Progenitor cell of endocrine pancreas (in vitro differentiated cells): ENCODE measurements at regions not wholly inside any gene's neighbourhood (a gene's known extent, or its start where the extent isn't known, plus 50 kb on each side); places are given as distances from the start of the nearest gene placed in this dataset.

Experiments used
- DNase-seq: peaks from one replicate; pipeline ENCODE4 v3.0.0; 2021; ENCODE audit warnings: low spot score; ENCODE audit not compliant: unreplicated experiment
- H3K27ac Mint-ChIP-seq: 2 replicates; pipeline ENCODE4 v1.8.0; 2021; ENCODE audit warnings: mild to moderate bottlenecking, moderate library complexity, mixed read lengths
- H3K27me3 Mint-ChIP-seq: 2 replicates; pipeline ENCODE4 v1.8.0; 2021; ENCODE audit warnings: mixed read lengths
- H3K36me3 Mint-ChIP-seq: 2 replicates; pipeline ENCODE4 v1.8.0; 2022; ENCODE audit warnings: mixed read lengths; ENCODE audit not compliant: insufficient read depth
- H3K4me1 Mint-ChIP-seq: 2 replicates; pipeline ENCODE4 v1.8.0; 2021; ENCODE audit warnings: low read depth, mixed read lengths
- H3K4me3 Mint-ChIP-seq: 2 replicates; pipeline ENCODE4 v1.8.0; 2021; ENCODE audit warnings: low read depth, mild to moderate bottlenecking, moderate library complexity, mixed read lengths
- H3K9me3 Mint-ChIP-seq: 2 replicates; pipeline ENCODE4 v1.8.0; 2021; ENCODE audit warnings: low read depth, mixed read lengths
- CTCF ChIP-seq: fragments of 200-600 bp; sonication (generic); IDR thresholded peaks from one replicate; pipeline ENCODE4 v1.5.0; 2021; ENCODE audit warnings: antibody characterized with exemption, mild to moderate bottlenecking; ENCODE audit not compliant: unreplicated experiment

GRCh38 chr2:106695919-106696318, 190.0 kb downstream of the ST6GAL2 start:
- no peak overlapping the region for H3K4me3 Mint-ChIP-seq
- H3K36me3 Mint-ChIP-seq: no peaks in the 10 kb centered on the region
- H3K4me1 Mint-ChIP-seq: no peaks in the 10 kb centered on the region
- no peak overlapping the region for H3K27ac Mint-ChIP-seq
- TF ChIP-seq CTCF: no peak
- H3K27me3 Mint-ChIP-seq: no peaks in the 10 kb centered on the region
- no peak for DNase-seq
- H3K9me3 Mint-ChIP-seq: no peaks in the 10 kb centered on the region

- H3K4me3 Mint-ChIP-seq: no peak overlapping the region
- H3K4me1 Mint-ChIP-seq: no peaks in the 10 kb centered on the region
- H3K27ac Mint-ChIP-seq: no peak overlapping the region
- H3K27me3 Mint-ChIP-seq: no peaks in the 10 kb centered on the region
- DNase-seq: no peak
- H3K36me3 Mint-ChIP-seq: no peaks in the 10 kb centered on the region
- no peaks in the 10 kb centered on the region for H3K9me3 Mint-ChIP-seq
- no peak for TF ChIP-seq CTCF
Measured at GRCh38 chr2:106700616-106701015, 185.4 kb downstream of the ST6GAL2 start.

- H3K9me3 Mint-ChIP-seq: no peaks in the 10 kb centered on the region
- no peaks in the 10 kb centered on the region for H3K4me1 Mint-ChIP-seq
- no peak for DNase-seq
- no peak overlapping the region for H3K4me3 Mint-ChIP-seq
- H3K36me3 Mint-ChIP-seq: no peaks in the 10 kb centered on the region
- no peak overlapping the region for H3K27ac Mint-ChIP-seq
- H3K27me3 Mint-ChIP-seq: no peaks in the 10 kb centered on the region
- TF ChIP-seq CTCF: no peak
Measured at GRCh38 chr2:106701203-106702022, 184.6 kb downstream of the ST6GAL2 start.

- no peaks in the 10 kb centered on the region for H3K4me1 Mint-ChIP-seq
- H3K36me3 Mint-ChIP-seq: no peaks in the 10 kb centered on the region
- H3K27me3 Mint-ChIP-seq: no peaks in the 10 kb centered on the region
- no peak for TF ChIP-seq CTCF
- no peak overlapping the region for H3K4me3 Mint-ChIP-seq
- DNase-seq: no peak
- H3K27ac Mint-ChIP-seq: no peak overlapping the region
- no peaks in the 10 kb centered on the region for H3K9me3 Mint-ChIP-seq
Measured at GRCh38 chr2:106703161-106703560, 182.8 kb downstream of the ST6GAL2 start.

GRCh38 chr2:106704798-106705197, 181.2 kb downstream of the ST6GAL2 start:
- Mint-ChIP-seq H3K4me1 (no peaks in the 10 kb centered on the region), H3K36me3 (no peaks in the 10 kb centered on the region), H3K4me3 (no peak overlapping the region), H3K27me3 (no peaks in the 10 kb centered on the region), H3K27ac (no peak overlapping the region), H3K9me3 (no peaks in the 10 kb centered on the region)
- DNase-seq: no peak
- TF ChIP-seq CTCF: no peak
